ENCODE measurements at regions not wholly inside any gene's neighbourhood (a gene's known extent, or its start where the extent isn't known, plus 50 kb on each side); places are given as distances from the start of the nearest gene placed in this dataset.

DNA sequence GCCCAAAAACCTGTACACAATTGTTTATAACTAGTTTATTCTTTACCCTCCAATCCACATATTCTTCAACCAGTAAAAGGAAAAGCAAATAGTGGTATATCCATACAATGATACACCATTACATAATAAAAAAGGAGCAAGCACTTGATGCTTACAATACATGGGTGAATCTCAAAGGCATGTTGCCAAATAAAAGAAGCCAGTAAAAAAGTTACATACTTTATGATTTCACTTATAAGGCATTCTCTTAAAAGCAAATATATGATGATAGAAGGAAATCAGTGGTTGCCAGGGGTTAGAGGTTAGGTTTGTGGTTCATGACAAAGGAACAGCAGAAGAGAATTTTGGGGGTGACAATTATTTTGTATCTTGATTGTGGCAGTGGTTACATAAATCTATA is 896.1 kb upstream of the LCORL start:
- TF ChIP-seq, protein P1, sequence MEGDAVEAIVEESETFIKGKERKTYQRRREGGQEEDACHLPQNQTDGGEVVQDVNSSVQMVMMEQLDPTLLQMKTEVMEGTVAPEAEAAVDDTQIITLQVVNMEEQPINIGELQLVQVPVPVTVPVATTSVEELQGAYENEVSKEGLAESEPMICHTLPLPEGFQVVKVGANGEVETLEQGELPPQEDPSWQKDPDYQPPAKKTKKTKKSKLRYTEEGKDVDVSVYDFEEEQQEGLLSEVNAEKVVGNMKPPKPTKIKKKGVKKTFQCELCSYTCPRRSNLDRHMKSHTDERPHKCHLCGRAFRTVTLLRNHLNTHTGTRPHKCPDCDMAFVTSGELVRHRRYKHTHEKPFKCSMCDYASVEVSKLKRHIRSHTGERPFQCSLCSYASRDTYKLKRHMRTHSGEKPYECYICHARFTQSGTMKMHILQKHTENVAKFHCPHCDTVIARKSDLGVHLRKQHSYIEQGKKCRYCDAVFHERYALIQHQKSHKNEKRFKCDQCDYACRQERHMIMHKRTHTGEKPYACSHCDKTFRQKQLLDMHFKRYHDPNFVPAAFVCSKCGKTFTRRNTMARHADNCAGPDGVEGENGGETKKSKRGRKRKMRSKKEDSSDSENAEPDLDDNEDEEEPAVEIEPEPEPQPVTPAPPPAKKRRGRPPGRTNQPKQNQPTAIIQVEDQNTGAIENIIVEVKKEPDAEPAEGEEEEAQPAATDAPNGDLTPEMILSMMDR (conservative IDR thresholded peaks at IDR 0.05): no peak
- no peak for TF ChIP-seq EZH2 (IDR thresholded peaks at IDR 0.05; ENCODE audit: low read depth)

All from PC-9 (cell line).